ENCODE measurements at regions not wholly inside any gene's neighbourhood (a gene's known extent, or its start where the extent isn't known, plus 50 kb on each side); places are given as distances from the start of the nearest gene placed in this dataset.

GRCh38 chr5:74993743-74994142 is 58.6 kb downstream of the GCNT4 start:
- no peaks in the 10 kb centered on the region for H3K36me3 ChIP-seq (ENCODE audit: low read depth, low read length)
- no peaks in the 10 kb centered on the region for H3K79me2 ChIP-seq (ENCODE audit: low read length)
- H3K9me3 ChIP-seq (ENCODE audit: low read length) = no peaks in the 10 kb centered on the region
- DNase-seq (no peak), ATAC-seq (no peak)
- no peak overlapping the region for H2AFZ ChIP-seq (ENCODE audit: low read length)
- no peak overlapping the region for H3K9ac ChIP-seq (ENCODE audit: low read length)
- CTCF ChIA-PET = no interaction called here
- no peak overlapping the region for H3K27ac ChIP-seq (ENCODE audit: low read length)
- TF ChIP-seq EZH2 (IDR thresholded peaks at IDR 0.05; ENCODE audit: low read length, unreplicated experiment) (no peak), CTCF (conservative IDR thresholded peaks at IDR 0.05; ENCODE audit: low read depth, low read length) (no peak), EZH2phosphoT487 (IDR thresholded peaks at IDR 0.05; ENCODE audit: borderline replicate concordance, low read length) (no peak)
- intact Hi-C loops (cut with micrococcal nuclease) = no loop called here
- no peaks in the 10 kb centered on the region for H3K9me2 ChIP-seq (replicated peaks; ENCODE audit: low read length)
- no peaks in the 10 kb centered on the region for H4K20me1 ChIP-seq (ENCODE audit: low read length)
- peaks cover 20% of the 10 kb centered on the region for H3K4me1 ChIP-seq (ENCODE audit: insufficient read depth, low read length)
- H3K4me3 ChIP-seq (ENCODE audit: low read length) = no peak overlapping the region
- H3F3A ChIP-seq (ENCODE audit: low read length, unreplicated experiment) = no peaks in the 10 kb centered on the region
- POLR2A ChIA-PET (ENCODE audit: unreplicated experiment) = no interaction called here
- H3K4me2 ChIP-seq (ENCODE audit: low read length) = peak overlapping the region; percentile 65; the same call in 1 of the 2 replicates
- BruUV-seq (replicated peaks) = no TSS peak
- no peaks in the 10 kb centered on the region for H3K27me3 ChIP-seq (ENCODE audit: low read length)

GRCh38 chr5:74992791-74993190 is 59.6 kb downstream of the GCNT4 start:
- Histone ChIP-seq H3K4me2 (ENCODE audit: low read length) (peak overlapping the region; percentile 65), H3K36me3 (ENCODE audit: low read depth, low read length) (no peaks in the 10 kb centered on the region), H3F3A (ENCODE audit: low read length, unreplicated experiment) (no peaks in the 10 kb centered on the region), H3K27me3 (ENCODE audit: low read length) (no peaks in the 10 kb centered on the region), H3K9me3 (ENCODE audit: low read length) (no peaks in the 10 kb centered on the region), H4K20me1 (ENCODE audit: low read length) (no peaks in the 10 kb centered on the region), H3K9ac (ENCODE audit: low read length) (no peak overlapping the region), H3K4me3 (ENCODE audit: low read length) (no peak overlapping the region; the same call in 1 of the 2 replicates), H3K9me2 (replicated peaks; ENCODE audit: low read length) (no peaks in the 10 kb centered on the region), H2AFZ (ENCODE audit: low read length) (0 out of 2 replicates have a peak overlapping the region, but pooled peaks have one; percentile 23), H3K79me2 (ENCODE audit: low read length) (no peaks in the 10 kb centered on the region), H3K4me1 (ENCODE audit: insufficient read depth, low read length) (peaks cover 20% of the 10 kb centered on the region), H3K27ac (ENCODE audit: low read length) (peak overlapping the region; percentile 36)
- ChIA-PET CTCF (no interaction called here), POLR2A (ENCODE audit: unreplicated experiment) (no interaction called here)
- peak; percentile 89 for DNase-seq
- intact Hi-C loops (cut with micrococcal nuclease) = no loop called here
- no TSS peak for BruUV-seq (replicated peaks)
- TF ChIP-seq CTCF (conservative IDR thresholded peaks at IDR 0.05; ENCODE audit: low read depth, low read length) (no peak), EZH2phosphoT487 (IDR thresholded peaks at IDR 0.05; ENCODE audit: borderline replicate concordance, low read length) (no peak), EZH2 (IDR thresholded peaks at IDR 0.05; ENCODE audit: low read length, unreplicated experiment) (no peak)
- ATAC-seq = peak; percentile 91

GRCh38 chr5:74991522-74991921 is 60.8 kb downstream of the GCNT4 start:
- CTCF ChIA-PET = no interaction called here
- ATAC-seq = no peak

More at GRCh38 chr5:74991522-74991921, 60.8 kb downstream of the GCNT4 start:
- no peaks in the 10 kb centered on the region for H3K79me2 ChIP-seq (ENCODE audit: low read length)
- no peaks in the 10 kb centered on the region for H3K9me3 ChIP-seq (ENCODE audit: low read length)
- no peaks in the 10 kb centered on the region for H3K9me2 ChIP-seq (replicated peaks; ENCODE audit: low read length)
- no peaks in the 10 kb centered on the region for H3K36me3 ChIP-seq (ENCODE audit: low read depth, low read length)
- BruUV-seq (replicated peaks) = no TSS peak
- no peak overlapping the region for H3K9ac ChIP-seq (ENCODE audit: low read length)
- no peak overlapping the region for H3K27ac ChIP-seq (ENCODE audit: low read length)
- no peak overlapping the region for H2AFZ ChIP-seq (ENCODE audit: low read length)
- no peaks in the 10 kb centered on the region for H4K20me1 ChIP-seq (ENCODE audit: low read length)
- TF ChIP-seq EZH2phosphoT487 (IDR thresholded peaks at IDR 0.05; ENCODE audit: borderline replicate concordance, low read length) = no peak
- TF ChIP-seq CTCF (conservative IDR thresholded peaks at IDR 0.05; ENCODE audit: low read depth, low read length) = no peak
- no peak for TF ChIP-seq EZH2 (IDR thresholded peaks at IDR 0.05; ENCODE audit: low read length, unreplicated experiment)
- no peak overlapping the region for H3K4me2 ChIP-seq (ENCODE audit: low read length)
- POLR2A ChIA-PET (ENCODE audit: unreplicated experiment) = no interaction called here
- no peak for DNase-seq
- peaks cover 20% of the 10 kb centered on the region for H3K4me1 ChIP-seq (ENCODE audit: insufficient read depth, low read length)
- no peak overlapping the region for H3K4me3 ChIP-seq (ENCODE audit: low read length)
- no peaks in the 10 kb centered on the region for H3F3A ChIP-seq (ENCODE audit: low read length, unreplicated experiment)
- no peaks in the 10 kb centered on the region for H3K27me3 ChIP-seq (ENCODE audit: low read length)
- intact Hi-C loops (cut with micrococcal nuclease) = no loop called here

Measured in PC-3 (cell line).